ENCODE measurements at regions not wholly inside any gene's neighbourhood (a gene's known extent, or its start where the extent isn't known, plus 50 kb on each side); places are given as distances from the start of the nearest gene placed in this dataset.

DNA sequence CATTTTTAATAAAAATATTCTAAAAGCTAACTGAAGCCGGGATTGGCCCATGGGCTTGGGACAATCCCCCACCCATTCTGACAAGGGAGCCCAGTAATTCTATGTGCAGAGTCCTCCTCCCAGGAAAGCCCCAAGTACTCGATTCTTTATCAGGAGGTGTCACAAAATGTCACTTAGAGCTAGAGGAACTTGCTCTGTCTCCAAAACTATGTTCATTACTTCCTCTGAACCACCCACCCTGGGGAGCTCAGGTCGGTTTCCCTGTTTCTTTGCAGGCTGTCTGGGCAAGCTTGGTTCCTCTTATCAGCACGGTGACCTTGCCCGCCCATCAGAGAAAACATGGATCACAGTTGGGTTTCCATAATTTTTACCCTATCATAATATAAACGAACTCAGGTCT is 430.6 kb upstream of the ID2 start:
- TF ChIP-seq, protein P1, sequence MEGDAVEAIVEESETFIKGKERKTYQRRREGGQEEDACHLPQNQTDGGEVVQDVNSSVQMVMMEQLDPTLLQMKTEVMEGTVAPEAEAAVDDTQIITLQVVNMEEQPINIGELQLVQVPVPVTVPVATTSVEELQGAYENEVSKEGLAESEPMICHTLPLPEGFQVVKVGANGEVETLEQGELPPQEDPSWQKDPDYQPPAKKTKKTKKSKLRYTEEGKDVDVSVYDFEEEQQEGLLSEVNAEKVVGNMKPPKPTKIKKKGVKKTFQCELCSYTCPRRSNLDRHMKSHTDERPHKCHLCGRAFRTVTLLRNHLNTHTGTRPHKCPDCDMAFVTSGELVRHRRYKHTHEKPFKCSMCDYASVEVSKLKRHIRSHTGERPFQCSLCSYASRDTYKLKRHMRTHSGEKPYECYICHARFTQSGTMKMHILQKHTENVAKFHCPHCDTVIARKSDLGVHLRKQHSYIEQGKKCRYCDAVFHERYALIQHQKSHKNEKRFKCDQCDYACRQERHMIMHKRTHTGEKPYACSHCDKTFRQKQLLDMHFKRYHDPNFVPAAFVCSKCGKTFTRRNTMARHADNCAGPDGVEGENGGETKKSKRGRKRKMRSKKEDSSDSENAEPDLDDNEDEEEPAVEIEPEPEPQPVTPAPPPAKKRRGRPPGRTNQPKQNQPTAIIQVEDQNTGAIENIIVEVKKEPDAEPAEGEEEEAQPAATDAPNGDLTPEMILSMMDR (IDR thresholded peaks at IDR 0.05), result no peak
- TF ChIP-seq POLR2A (IDR thresholded peaks at IDR 0.05), result no peak
- TF ChIP-seq POLR2AphosphoS5 (IDR thresholded peaks at IDR 0.05), result no peak
